C4-2B (cell line): ENCODE measurements at regions not wholly inside any gene's neighbourhood (a gene's known extent, or its start where the extent isn't known, plus 50 kb on each side); places are given as distances from the start of the nearest gene placed in this dataset.

Source experiments
- ZFX ChIP-seq: fragments of 450-650 bp; IDR thresholded peaks from 2 replicates; pipeline ENCODE4 v1.6.1; 2017
- TF ChIP-seq, protein P1 (sequence below): fragments of 450-650 bp; conservative IDR thresholded peaks from 2 replicates; pipeline ENCODE4 v1.5.1; 2017; ENCODE audit warnings: mild to moderate bottlenecking

DNA sequence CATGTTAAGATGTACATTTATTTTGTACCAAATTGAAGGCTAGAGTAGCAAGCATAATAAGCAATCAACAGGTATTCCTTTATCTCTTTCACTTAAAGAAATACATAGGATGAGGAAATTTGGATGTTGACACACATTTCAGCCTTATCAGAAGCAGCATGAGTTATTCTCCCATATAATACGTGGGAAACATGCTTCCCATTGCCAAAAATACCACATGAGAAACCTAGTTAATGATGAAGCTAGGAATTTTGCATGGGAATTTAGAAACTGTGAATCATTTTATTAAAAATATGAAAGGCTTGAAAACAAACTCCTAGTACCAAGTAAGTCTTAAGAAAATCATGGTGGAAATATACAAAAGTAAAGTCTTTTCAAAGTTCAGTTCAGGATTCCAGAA is 751.8 kb downstream of the TSN start:
- TF ChIP-seq, protein P1, sequence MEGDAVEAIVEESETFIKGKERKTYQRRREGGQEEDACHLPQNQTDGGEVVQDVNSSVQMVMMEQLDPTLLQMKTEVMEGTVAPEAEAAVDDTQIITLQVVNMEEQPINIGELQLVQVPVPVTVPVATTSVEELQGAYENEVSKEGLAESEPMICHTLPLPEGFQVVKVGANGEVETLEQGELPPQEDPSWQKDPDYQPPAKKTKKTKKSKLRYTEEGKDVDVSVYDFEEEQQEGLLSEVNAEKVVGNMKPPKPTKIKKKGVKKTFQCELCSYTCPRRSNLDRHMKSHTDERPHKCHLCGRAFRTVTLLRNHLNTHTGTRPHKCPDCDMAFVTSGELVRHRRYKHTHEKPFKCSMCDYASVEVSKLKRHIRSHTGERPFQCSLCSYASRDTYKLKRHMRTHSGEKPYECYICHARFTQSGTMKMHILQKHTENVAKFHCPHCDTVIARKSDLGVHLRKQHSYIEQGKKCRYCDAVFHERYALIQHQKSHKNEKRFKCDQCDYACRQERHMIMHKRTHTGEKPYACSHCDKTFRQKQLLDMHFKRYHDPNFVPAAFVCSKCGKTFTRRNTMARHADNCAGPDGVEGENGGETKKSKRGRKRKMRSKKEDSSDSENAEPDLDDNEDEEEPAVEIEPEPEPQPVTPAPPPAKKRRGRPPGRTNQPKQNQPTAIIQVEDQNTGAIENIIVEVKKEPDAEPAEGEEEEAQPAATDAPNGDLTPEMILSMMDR: no peak
- TF ChIP-seq ZFX: no peak
